Fibroblast of lung (primary cell): ENCODE measurements at regions not wholly inside any gene's neighbourhood (a gene's known extent, or its start where the extent isn't known, plus 50 kb on each side); places are given as distances from the start of the nearest gene placed in this dataset.
"Not testable (repeated sequence)": the region's sequence is repeated elsewhere in the genome, so short reads cannot be mapped to it uniquely, and the experiment has no call there.

Experiments used
- DNase-seq, 2 donors: peaks; one replicate each; pipeline versions ENCODE4 v3.0.0 to v3.0.0-alpha.2; 2010; ENCODE audit warnings: low read depth in 2 of 2
- H2AFZ ChIP-seq: 2 replicates; pipeline ENCODE4 v1.5.1; 2012; ENCODE audit warnings: low read length, control low read depth, inconsistent platforms
- H3K27ac ChIP-seq: 2 replicates; pipeline ENCODE4 v1.5.1; 2011; ENCODE audit warnings: low read length, control low read depth; ENCODE audit not compliant: insufficient read depth
- H3K27me3 ChIP-seq: 2 replicates; pipeline ENCODE4 v1.5.1; 2011; ENCODE audit warnings: mild to moderate bottlenecking, low read length; ENCODE audit not compliant: control insufficient read depth, insufficient read depth
- H3K36me3 ChIP-seq: 2 replicates; pipeline ENCODE4 v1.5.1; 2011; ENCODE audit warnings: low read length; ENCODE audit not compliant: control insufficient read depth, insufficient read depth
- H3K4me1 ChIP-seq: 2 replicates; pipeline ENCODE4 v1.5.1; 2011; ENCODE audit warnings: low read length; ENCODE audit not compliant: control insufficient read depth, insufficient read depth; ENCODE audit errors: extremely low read depth
- H3K4me2 ChIP-seq: 2 replicates; pipeline ENCODE4 v1.5.1; 2011; ENCODE audit warnings: low read length, control low read depth; ENCODE audit not compliant: insufficient read depth; ENCODE audit errors: extremely low read depth
- H3K4me3 ChIP-seq, 4 experiments: fragments of 200-600 bp in 1 of 4; sonication (generic) in 1 of 4; replicated peaks in 1 of 4; 2 replicates each; pipeline ENCODE4 v1.5.1; 2011 to 2016; ENCODE audit warnings: low read length in 4 of 4, low read depth in 3 of 4, mild to moderate bottlenecking in 3 of 4, control low read depth in 2 of 4, inconsistent platforms in 1 of 4, mixed read lengths in 1 of 4; ENCODE audit not compliant: insufficient read depth in 1 of 4; ENCODE audit errors: control extremely low read depth in 1 of 4
- H3K79me2 ChIP-seq: 2 replicates; pipeline ENCODE4 v1.5.1; 2012; ENCODE audit warnings: mild to moderate bottlenecking, low read length, inconsistent platforms; ENCODE audit not compliant: control insufficient read depth, insufficient read depth
- H3K9ac ChIP-seq: 2 replicates; pipeline ENCODE4 v1.5.1; 2011; ENCODE audit warnings: mild to moderate bottlenecking, low read length, control low read depth; ENCODE audit not compliant: insufficient read depth
- H3K9me3 ChIP-seq: 2 replicates; pipeline ENCODE4 v1.5.1; 2012; ENCODE audit warnings: low read depth, low read length; ENCODE audit not compliant: control insufficient read depth, insufficient read depth
- H4K20me1 ChIP-seq: 2 replicates; pipeline ENCODE4 v1.5.1; 2011; ENCODE audit warnings: low read length; ENCODE audit not compliant: control insufficient read depth, insufficient read depth; ENCODE audit errors: extremely low read depth
- CTCF ChIP-seq, 2 donors: IDR thresholded peaks in 1 of 2; conservative IDR thresholded peaks in 1 of 2; 1 replicate in 1 of 2; 2 replicates in 1 of 2; pipeline ENCODE4 v1.5.1; 2011 to 2012; ENCODE audit warnings: low read length in 2 of 2, control low read depth in 1 of 2, inconsistent platforms in 1 of 2, low read depth in 1 of 2, mild to moderate bottlenecking in 1 of 2
- EZH2 ChIP-seq: IDR thresholded peaks from 2 replicates; pipeline ENCODE4 v1.5.1; 2012; ENCODE audit warnings: low read length, control low read depth, mild to moderate bottlenecking; ENCODE audit errors: missing control alignments

- no peaks in the 10 kb centered on the region for H3K79me2 ChIP-seq
- TF ChIP-seq EZH2: no peak
- no peak for TF ChIP-seq CTCF (conservative IDR thresholded peaks at IDR 0.05 in 1 of 2, IDR thresholded peaks at IDR 0.05 in 1 of 2; ENCODE audit: low read depth in 1 of 2, low read length in 2 of 2)
- no peak overlapping the region for H3K4me3 ChIP-seq
- DNase-seq: no peak
- H3K9ac ChIP-seq: no peak overlapping the region
- H3K4me2 ChIP-seq: no peak overlapping the region
- H3K9me3 ChIP-seq: no peaks in the 10 kb centered on the region
- H3K27me3 ChIP-seq: no peaks in the 10 kb centered on the region
- no peak overlapping the region for H3K27ac ChIP-seq
- H4K20me1 ChIP-seq: no peaks in the 10 kb centered on the region
- H3K36me3 ChIP-seq: no peaks in the 10 kb centered on the region
- H2AFZ ChIP-seq: no peak overlapping the region
- H3K4me1 ChIP-seq: no peaks in the 10 kb centered on the region
Observed at GRCh38 chr4:75284831-75285230, 229.4 kb downstream of the RCHY1 start.

GRCh38 chr4:75280461-75280860, 233.7 kb downstream of the RCHY1 start:
- H2AFZ ChIP-seq, H3K36me3 ChIP-seq, H3K4me3 ChIP-seq, H3K27me3 ChIP-seq, H3K27ac ChIP-seq, DNase-seq, H3K79me2 ChIP-seq, H3K4me2 ChIP-seq, H4K20me1 ChIP-seq, H3K9ac ChIP-seq, H3K4me1 ChIP-seq, H3K9me3 ChIP-seq: not testable (repeated sequence)

DNA sequence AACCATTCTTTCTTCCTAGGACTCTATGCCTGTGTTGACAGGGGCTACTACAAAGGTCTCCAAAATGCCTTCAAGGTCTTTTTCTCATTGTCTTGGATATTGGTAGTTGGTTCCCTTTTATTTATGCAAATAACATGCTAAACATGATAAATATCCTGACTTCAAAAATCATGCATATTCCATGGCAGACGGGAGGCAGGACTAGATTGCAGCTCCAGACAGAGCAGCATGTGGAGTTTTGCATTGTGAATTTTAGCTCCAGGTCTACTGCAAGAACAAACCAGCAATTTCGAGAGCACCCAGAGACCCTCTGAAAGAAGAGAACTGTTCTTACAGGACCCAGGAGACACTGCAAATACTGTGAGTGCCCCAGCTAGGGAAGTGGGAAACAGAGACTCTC, 254.9 kb downstream of the RCHY1 start:
- Histone ChIP-seq H3K4me3 (no peak overlapping the region), H3K27me3 (no peaks in the 10 kb centered on the region), H2AFZ (no peak overlapping the region), H3K79me2 (no peaks in the 10 kb centered on the region), H3K4me2 (no peak overlapping the region), H3K36me3 (no peaks in the 10 kb centered on the region), H4K20me1 (no peaks in the 10 kb centered on the region), H3K9me3 (no peaks in the 10 kb centered on the region), H3K9ac (no peak overlapping the region), H3K4me1 (no peaks in the 10 kb centered on the region), H3K27ac (no peak overlapping the region)
- TF ChIP-seq CTCF (conservative IDR thresholded peaks at IDR 0.05 in 1 of 2, IDR thresholded peaks at IDR 0.05 in 1 of 2; ENCODE audit: low read depth in 1 of 2, low read length in 2 of 2) (no peak), EZH2 (no peak)
- DNase-seq: no peak

DNA sequence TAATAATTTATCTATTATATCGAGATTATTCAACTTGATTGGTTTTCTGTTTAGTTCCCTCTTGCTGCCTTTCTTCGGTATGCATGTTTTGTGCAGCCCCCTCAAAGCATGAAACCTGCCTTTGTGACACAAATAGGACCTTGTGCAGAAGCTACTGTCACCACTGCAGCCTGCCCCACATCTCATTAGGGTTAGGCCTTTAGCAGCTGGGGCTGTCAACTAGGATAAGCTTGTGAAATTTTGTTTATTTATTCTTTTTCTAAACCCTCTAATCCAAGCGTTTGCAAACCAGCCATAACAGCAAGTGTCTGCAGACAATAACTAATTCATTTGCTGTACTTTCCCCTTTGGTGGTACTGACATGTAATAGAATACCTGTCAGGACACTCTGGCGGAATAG, 258.9 kb downstream of the RCHY1 start:
- H3K9ac ChIP-seq: no peak overlapping the region
- H2AFZ ChIP-seq: no peak overlapping the region
- H3K36me3 ChIP-seq: no peaks in the 10 kb centered on the region
- no peaks in the 10 kb centered on the region for H3K27me3 ChIP-seq
- no peaks in the 10 kb centered on the region for H3K79me2 ChIP-seq
- DNase-seq: no peak
- no peaks in the 10 kb centered on the region for H3K4me1 ChIP-seq
- H4K20me1 ChIP-seq: no peaks in the 10 kb centered on the region
- no peaks in the 10 kb centered on the region for H3K9me3 ChIP-seq
- H3K4me2 ChIP-seq: no peak overlapping the region
- H3K4me3 ChIP-seq: no peak overlapping the region
- no peak overlapping the region for H3K27ac ChIP-seq
- TF ChIP-seq CTCF (conservative IDR thresholded peaks at IDR 0.05 in 1 of 2, IDR thresholded peaks at IDR 0.05 in 1 of 2; ENCODE audit: low read depth in 1 of 2, low read length in 2 of 2): no peak
- no peak for TF ChIP-seq EZH2
